HG02798 (cell line): ENCODE measurements at regions not wholly inside any gene's neighbourhood (a gene's known extent, or its start where the extent isn't known, plus 50 kb on each side); places are given as distances from the start of the nearest gene placed in this dataset.
"Not testable (repeated sequence)": the region's sequence is repeated elsewhere in the genome, so short reads cannot be mapped to it uniquely, and the experiment has no call there.

Experiments used
- ATAC-seq: cut with Tn5 transposase; IDR thresholded peaks from one replicate; pipeline ENCODE4 v1.9.1; 2021; ENCODE audit warnings: mild to moderate bottlenecking; ENCODE audit not compliant: unreplicated experiment, poor library complexity

DNA sequence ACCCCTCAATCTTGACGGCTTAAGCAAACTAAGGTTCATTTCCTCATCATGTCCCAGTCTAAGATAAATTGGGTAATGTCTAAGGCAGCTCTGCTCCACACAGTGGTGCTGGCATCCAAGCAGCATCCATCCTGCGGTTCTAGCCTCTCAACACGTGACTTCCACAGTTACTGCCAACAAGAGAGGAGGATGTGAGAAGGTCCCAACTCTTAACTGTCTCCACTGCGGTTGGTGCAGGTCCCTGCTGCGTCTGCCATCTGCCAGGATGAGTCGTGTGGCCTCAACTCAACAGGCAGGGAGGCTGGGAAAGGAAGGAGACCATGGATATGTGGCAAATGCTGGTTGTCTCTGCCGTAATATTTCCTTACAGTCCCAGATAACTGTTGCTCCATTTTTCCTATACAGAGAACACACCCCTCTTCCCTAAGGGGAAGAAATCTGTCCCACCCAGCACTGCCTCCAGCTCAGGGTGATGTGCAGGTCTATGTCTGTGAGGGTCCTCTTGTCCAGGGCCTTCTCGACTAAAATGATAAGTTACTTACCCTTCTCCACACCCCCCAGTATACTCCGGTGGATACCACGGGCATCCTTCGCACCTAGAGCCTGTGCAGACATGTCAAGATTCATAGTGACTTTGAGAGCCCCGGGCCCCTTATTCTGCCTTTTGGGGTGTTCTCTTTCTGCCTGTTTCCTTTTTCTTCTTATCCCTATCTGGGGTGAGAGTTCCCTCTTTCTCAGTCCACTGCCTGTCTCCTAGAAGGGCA is 64.7 kb downstream of the KCNJ18 start:
- ATAC-seq, result no peak

DNA sequence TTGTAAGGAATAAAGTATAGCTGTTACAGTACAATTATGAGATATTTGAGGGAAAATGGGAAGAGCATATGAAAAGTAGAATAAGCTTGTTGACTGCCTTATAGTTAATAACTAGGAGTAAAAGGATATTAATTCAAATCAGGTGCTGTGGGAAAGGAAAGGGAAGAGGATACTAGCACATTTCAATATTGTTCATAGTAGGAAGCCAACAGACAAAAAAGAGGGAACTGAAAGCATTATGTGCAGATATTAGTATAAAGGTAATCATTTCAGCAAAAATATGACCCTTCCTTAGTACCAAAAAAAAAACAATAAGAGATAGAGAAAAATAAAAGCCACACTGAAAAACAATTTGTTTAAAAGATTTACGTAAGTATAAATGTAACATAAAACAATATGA is 67.3 kb downstream of the KCNJ18 start:
- not testable (repeated sequence) for ATAC-seq

DNA sequence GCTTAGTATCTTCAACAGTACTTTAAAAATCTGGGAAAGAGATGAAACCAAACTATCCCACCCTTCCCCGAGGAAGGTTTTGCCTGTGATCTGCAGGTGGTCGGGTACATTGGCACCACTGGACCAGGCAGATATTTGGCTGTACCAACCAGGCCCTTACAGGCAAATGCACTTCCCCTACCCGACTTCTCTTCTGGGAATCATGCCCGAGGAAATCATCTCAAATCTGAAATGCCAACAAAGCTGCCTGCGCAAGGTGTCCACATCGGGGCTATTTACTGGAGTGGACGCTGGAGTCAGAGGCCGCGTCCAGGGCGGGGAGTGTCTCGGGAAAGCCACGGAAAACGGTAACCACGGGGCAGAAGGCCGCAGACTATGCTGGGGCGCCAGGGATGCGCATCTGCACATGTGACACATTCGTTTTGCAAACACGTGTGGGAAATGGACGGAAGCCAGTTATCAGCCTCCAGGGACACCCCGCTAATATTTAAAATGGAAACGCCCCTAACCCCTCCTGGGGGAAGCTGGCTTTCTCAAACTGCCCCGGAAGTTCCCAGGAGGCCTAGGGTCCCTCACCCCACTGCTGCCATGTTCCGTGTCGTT is 71.5 kb downstream of the KCNJ18 start:
- not testable (repeated sequence) for ATAC-seq

DNA sequence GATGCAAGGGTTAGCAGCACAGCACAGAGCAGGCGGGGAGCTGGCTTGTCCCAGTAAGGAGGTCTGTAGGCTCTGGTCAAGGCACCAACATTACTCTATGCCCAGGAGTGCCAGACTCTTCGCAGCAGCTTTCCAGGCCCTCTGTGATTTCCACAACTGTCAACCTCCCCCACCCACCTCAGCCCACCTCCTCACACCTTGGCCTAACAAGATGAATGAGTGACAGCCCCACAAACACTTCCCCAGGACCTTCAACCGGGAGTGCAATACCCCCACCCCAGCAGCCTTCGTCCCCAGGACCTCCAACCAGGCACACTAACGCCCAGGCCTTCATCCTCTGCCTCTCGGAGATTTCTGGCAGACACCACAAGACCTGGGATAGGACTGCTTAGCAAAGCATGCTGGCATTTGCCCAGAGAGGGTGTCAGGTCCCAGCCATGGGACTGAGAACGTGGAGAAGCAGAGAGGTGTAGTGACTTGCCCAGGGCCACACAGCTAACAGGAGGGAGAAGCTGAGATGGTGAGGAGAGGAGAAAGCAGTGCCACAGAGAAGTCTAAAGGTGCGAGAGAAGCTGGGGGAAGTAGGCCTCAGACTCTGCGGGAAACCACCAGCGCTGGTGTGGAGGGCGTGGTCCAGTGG is 73.4 kb downstream of the KCNJ18 start:
- not testable (repeated sequence) for ATAC-seq

DNA sequence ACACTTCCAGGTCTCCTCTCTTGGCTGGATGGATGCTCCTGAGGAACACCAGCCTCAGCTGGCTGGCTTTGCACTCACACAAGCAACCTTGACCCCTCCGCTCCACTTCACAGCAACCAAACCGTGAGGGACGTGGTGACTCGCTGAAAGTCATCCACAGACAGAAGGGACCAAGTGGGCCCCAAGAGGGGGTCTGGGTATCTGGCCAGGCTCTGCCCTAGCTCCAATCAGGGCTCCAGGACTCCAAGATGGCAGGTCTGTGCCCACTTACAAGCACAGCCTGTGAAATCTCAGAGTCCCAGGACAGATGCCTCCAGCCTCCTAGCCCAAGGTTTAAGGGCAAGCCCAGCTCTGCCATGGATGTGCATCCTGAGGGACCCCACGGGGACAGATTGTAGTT is 74.2 kb downstream of the KCNJ18 start:
- not testable (repeated sequence) for ATAC-seq

DNA sequence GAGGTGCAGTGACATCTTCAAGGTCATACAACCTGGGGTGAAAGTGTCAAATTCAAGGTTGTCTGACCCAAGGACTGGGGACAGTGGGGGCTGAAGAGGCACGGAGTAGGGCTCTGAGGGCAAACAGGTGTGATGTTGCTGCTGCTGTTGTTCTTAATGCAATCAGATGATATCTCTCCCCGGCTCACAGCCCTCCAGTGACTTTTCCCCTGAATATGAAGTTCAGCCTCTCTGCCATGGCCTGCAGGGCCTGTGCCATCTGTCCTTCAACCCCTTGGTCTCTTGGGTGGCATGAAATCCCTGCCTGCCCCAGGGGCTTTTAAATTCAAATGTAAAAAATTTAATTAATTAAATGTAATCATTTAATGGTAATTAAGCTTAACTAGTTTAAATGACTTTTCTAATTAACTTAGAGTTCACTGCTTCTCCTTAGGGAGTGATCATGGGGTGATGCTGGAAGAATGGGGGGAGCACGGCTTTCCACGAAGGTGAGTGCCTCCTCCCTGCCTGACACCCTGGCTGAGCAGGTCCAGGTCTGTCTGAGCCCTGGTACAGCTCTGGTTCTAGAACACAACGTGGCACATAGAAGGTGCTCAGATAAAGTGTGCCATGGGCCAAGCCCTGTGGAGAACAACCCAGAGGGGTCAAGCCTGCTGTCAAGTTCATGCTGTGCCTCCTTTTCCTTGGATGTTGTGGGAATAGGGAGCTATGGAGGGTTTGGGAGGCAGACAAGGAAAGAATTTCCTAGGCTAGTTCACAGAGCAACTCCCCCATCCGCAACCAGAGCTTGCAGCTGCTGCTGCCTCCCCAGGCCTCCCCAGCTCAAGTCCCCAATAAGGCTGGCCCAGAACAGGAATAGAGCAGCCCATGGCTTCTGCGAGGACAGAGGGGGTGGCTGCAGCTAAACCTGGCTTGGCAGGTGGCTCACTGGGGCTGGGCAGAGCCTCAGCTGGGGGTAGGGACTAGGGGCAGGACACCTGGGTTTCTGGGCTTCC is 75.1 kb downstream of the KCNJ18 start:
- not testable (repeated sequence) for ATAC-seq

DNA sequence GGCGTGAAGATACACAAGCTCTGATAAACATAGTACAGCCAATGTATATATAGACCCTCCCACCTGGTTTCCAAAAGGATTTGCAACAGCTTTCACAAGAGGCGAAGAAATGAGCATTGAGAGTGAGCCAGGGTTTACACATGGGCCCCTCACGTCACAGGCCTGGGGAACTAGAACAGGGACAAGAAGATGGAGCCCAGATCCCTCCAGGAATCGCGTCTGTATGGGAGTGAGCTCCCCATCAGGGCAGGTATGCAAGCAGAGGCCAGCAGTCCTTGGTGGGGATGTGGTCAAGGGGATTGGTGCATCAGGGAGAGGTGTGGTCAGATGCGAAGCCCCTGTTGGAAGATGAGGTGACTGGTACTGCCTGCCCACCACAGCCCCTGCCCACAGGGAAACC is 75.9 kb downstream of the KCNJ18 start:
- not testable (repeated sequence) for ATAC-seq

DNA sequence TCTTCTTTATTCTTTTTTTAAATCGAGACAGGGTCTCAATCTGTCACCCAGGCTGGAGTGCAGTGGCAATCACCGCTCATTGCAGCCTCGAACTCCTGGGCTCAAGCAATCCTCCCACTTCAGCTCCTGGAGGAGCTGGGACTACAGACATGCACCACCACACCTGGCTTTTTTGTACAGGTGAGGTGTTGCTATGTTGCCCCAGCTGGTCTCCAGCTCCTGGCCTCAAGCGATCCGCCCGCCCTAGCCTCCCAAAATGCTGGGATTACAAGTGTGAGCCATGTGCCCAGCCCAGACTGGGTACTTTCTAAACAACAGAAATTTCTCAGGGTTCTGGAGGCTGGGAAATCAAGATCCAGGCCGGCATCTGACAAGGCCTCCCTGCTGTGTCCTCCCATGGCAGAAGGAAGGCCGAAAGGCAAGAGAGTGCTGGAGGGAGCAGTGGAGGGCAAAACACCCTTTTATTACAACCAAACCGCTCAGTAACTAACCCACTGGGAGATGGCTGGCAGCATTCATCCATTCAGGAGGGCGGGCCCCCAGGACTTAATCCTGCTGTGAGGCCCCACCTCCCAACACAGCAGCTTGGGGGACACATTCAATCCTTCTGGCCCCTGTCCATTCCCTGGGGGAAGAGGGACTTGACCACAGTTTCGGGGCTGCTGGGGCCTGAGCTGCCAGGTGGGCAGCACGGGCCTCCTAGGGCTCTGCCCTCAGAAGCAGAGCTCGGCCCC is 76.6 kb downstream of the KCNJ18 start:
- not testable (repeated sequence) for ATAC-seq

DNA sequence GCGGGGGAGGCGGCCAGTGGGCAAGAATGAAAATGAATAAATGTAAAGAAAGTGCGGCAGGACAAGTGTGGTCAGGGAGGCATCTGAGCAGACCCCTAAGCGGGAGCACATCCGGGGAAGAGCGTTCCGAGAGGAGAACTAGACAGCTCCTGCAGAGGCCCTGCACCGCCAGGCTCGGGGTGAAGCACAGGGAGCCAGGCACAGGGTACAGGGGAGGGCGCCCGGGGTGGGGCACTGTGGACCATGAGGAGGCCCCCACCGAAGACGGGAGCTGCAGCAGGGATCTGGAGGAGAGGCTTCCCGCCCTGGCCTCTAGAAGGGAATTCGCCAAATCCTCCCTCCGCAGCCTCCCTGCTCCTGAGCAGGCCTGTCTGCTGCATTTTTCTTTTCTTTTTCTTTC is 77.5 kb downstream of the KCNJ18 start:
- not testable (repeated sequence) for ATAC-seq

DNA sequence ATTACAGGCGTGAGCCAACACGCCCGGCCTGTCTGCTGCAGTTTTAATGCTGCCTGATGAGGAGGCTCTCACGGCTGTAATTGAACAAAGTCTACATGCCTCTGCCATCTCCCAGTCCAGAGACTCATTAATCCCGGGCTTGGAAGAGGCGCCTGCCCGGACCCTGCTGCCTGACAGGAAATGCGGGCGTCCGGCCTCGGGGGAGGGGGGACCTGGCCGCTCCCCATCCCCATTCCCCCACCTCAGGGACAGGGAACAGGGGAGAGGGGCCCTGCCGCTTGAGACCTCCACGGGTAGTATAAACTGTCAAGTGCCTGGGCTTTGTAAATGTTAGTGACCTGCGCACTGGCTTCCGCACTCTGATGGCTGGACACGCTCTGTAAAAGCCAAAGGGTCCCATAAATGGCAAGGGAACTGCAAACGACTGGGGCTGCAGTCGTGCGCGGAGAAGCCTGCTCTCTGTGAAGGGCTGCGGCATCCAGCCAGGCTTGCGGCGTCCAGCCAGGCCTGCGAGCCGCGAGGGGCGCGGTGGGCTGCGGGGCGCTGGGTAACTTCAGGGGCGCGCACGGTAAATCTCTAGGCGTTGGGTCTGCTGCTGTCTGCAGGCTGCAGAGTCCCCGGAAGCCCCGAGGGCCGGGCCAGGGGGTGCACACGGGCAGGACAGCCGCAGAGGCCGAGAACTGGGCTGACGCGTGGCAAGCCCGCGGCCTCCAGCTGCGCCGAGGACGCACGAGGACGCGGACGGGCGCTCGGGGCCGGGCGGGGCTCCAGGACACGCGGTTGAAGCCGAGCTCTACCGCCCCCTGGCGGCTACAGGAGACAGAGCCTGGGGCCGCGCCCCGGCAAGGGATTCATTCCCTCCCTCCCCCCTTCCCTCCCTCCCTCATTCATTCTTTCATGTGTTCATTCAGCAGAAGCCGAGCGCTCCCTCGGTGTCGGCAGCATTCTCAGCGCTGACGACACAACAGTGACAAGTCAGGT is 78.4 kb downstream of the KCNJ18 start:
- peak; percentile 80 for ATAC-seq

DNA sequence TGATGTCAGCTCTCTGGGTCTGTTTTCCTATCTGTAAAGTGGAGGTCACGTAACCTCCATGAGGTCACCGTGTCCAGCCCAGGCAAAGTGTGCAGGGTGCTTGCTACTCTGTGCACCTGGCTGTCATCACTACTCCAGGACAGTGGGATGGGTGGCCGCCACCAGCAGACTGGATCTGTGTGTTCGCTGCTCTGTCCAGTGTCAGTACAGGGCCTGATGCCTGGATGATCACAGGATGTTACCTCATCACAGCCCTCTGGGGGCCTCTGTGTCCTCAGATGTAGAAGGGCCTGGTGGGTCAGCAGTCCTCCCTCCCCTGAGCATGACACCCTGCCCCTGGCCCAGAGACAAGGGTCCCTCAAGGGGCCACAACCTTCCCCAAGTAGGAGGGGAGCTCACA is 80.0 kb downstream of the KCNJ18 start:
- ATAC-seq, result no peak

DNA sequence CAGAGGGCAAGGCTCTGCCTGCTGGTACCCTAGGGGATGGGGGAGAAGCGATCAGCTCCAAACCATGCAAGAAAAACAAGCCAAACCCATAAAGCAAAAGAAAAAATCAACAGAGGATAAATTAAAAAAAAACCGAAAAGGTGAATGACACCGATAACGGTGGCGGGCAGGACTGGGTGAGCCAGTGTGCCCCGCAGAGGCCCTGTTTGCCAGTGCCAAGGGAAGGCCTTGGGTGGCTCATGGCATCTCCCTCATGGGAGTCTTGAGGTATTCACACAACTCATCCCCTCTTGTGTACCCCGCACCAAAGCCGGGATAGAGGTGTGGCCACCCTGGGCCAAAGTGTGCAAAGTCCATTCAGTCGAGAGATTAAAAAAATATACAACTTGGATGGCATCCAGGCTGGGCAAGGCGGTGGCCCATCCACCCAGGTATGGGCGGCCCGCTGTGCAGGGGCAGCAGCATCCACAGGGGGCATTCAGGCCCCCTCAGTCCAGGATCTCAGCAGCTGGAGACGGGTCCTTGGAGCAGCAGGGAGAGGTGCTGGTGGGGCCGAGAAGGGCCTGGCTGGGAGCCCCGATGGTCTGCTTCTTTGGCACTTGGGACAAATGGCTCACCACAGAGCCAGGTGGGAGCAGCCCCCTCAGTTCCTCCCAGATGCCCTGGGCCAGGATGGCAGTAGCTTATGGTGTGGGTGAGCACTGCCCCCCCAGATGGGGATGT is 80.8 kb downstream of the KCNJ18 start:
- ATAC-seq, result not testable (repeated sequence)

DNA sequence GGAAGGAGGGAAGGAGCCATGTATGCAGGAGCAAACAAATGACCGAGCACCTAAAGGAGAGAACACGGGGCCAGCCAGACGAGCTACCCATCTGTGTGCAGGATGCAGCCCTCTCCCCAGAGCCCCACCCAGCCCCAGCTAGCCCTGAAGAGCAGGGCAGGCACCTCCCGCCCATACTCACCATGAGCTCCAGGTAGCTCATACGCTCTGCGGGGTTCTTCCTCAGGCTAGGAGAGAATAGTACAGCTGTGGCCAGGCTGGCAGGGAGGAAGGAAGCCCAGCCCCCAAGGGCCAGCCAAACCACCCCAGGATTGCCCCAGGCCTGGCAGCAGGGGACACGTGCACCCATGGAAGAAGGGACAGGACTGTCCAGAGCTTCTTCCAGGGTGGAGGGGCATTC is 81.9 kb downstream of the KCNJ18 start:
- no peak for ATAC-seq

DNA sequence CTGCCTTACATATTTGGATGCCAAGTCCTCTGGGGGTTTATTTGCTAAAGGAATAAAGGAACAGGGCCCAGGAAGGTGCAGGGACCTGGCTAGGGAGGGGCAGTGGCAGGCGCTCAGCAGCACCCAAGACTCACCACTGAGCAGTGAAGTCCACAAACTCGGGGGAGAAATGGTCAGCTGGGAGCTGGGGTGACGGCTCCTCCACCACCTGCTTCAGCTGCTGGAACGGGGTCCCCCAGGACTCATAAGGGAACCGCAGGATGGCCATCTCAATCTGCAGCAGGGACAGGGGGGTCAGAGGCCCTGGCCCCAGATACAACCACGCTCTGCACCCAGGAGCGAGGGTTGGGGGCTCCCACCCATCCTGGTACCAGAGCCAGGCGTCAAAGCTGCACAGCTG is 83.2 kb downstream of the KCNJ18 start:
- ATAC-seq, result not testable (repeated sequence)

DNA sequence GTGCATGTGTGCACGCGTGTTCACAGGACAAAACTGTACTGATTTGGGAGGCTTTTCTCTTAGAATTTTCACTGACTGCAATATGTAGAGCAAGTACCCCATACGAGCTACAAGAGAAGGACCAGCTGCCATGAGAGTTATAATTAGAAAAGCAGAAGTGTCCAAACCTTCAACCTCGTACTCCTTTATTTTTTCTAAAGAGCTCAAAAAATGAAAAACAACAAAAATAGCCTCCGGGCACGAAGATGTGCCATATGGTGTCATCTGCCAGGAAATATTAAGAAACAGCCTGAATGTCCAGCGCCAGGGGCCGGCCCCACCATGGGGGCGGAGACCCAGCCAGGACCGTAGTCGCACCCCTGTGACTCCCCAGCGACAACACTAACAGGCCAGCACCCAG is 84.6 kb downstream of the KCNJ18 start:
- ATAC-seq, result not testable (repeated sequence)

DNA sequence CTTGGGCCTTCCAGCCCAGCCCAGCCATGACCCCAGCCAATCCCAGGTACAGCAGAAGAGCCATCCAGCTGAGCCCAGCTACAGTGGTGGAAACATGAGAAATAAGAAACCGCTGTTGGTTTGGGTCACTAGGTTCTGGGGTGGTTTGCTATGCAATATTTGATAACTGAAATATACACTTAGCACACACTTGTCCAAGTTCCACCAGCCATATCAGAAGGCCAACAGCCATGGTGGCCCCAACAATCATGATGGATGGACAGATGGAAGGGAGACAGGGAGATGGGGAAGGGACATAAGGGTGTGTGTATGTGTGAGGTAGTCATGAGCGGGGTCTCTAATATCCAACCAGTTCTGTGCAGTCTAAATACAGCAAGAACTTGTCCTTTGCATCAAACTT is 86.5 kb downstream of the KCNJ18 start:
- not testable (repeated sequence) for ATAC-seq

DNA sequence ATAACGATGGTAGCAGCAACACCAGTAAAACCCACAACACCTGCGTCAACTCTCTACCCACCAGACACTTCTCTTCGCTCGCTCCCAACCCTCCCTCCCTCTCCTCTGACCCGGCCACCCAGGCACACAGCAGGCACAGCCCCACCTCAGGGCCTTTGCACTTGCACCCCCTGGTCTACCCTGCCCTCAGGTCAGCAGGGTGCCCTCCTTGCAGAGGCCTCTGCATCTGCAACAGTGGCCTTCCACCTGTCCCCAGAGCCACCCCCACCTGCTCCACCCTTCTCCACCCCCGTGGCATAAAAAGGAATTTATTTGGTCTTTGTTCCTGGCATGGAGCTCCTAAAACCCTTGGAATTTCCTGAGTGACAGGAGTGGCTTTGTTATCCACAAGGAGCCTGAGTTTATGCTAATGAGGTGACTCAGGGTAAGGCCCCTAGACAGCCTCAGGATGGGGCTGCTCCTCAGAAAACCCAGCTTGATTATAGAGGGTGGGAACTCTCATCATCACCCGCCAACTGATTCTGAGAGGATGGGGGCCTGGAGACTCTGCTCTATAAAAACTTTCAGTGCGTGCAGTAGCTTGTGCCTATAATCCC is 88.1 kb downstream of the KCNJ18 start:
- ATAC-seq, result not testable (repeated sequence)
